Hepatocyte (in vitro differentiated cells): ENCODE measurements at regions not wholly inside any gene's neighbourhood (a gene's known extent, or its start where the extent isn't known, plus 50 kb on each side); places are given as distances from the start of the nearest gene placed in this dataset.
A peak's percentile ranks its signal among the peaks of the same experiment; 100 is the strongest.

Source experiments
- DNase-seq: peaks from one replicate; pipeline ENCODE4 v3.0.0-alpha.2; 2016; ENCODE audit warnings: low spot score
- H2AFZ ChIP-seq: fragments of 200-600 bp; sonication (generic); 2 replicates; pipeline ENCODE4 v1.6.0; 2016; ENCODE audit warnings: antibody characterized with exemption, mild to moderate bottlenecking
- H3K27ac ChIP-seq: fragments of 200-600 bp; sonication (generic); 2 replicates; pipeline ENCODE4 v1.5.1; 2016; ENCODE audit warnings: mild to moderate bottlenecking
- H3K27me3 ChIP-seq: fragments of 200-600 bp; sonication (generic); 2 replicates; pipeline ENCODE4 v1.6.1; 2016
- H3K36me3 ChIP-seq: fragments of 200-600 bp; sonication (generic); replicated peaks from 2 replicates; pipeline ENCODE4 v1.5.1; 2016; ENCODE audit warnings: low read depth; ENCODE audit not compliant: insufficient read depth
- H3K4me1 ChIP-seq: fragments of 200-600 bp; sonication (generic); 2 replicates; pipeline ENCODE4 v1.5.1; 2016; ENCODE audit warnings: mild to moderate bottlenecking, moderate library complexity; ENCODE audit not compliant: insufficient read depth
- H3K4me2 ChIP-seq: fragments of 200-600 bp; sonication (generic); 2 replicates; pipeline ENCODE4 v1.6.0; 2016
- H3K4me3 ChIP-seq: fragments of 200-600 bp; sonication (generic); 2 replicates; pipeline ENCODE4 v1.5.1; 2016; ENCODE audit warnings: mild to moderate bottlenecking
- H3K79me2 ChIP-seq: fragments of 200-600 bp; sonication (generic); 2 replicates; pipeline ENCODE4 v1.6.0; 2017; ENCODE audit warnings: mild to moderate bottlenecking
- H3K9me2 ChIP-seq: fragments of 200-600 bp; sonication (generic); replicated peaks from 2 replicates; pipeline ENCODE4 v1.6.0; 2017; ENCODE audit warnings: mild to moderate bottlenecking; ENCODE audit not compliant: insufficient read depth
- H3K9me3 ChIP-seq: fragments of 200-600 bp; sonication (generic); 2 replicates; pipeline ENCODE4 v1.5.1; 2016; ENCODE audit warnings: low read depth, mild to moderate bottlenecking
- H4K20me1 ChIP-seq: fragments of 200-600 bp; sonication (generic); 2 replicates; pipeline ENCODE4 v1.6.0; 2016; ENCODE audit warnings: mild to moderate bottlenecking; ENCODE audit not compliant: insufficient read depth, poor library complexity, severe bottlenecking
- EZH2 ChIP-seq: fragments of 200-600 bp; sonication (generic); IDR thresholded peaks from 2 replicates; pipeline ENCODE4 v1.6.1; 2016; ENCODE audit warnings: antibody characterized with exemption, mild to moderate bottlenecking, borderline replicate concordance
- EZH2phosphoT487 ChIP-seq: fragments of 200-600 bp; sonication (generic); IDR thresholded peaks from one replicate; pipeline ENCODE4 v1.6.1; 2018; ENCODE audit warnings: antibody characterized with exemption, mild to moderate bottlenecking, low read depth, moderate library complexity; ENCODE audit not compliant: unreplicated experiment, severe bottlenecking
- WGBS: methylation state at CpG from one replicate; pipeline ENCODE4 v1.1.6; 2016; ENCODE audit warnings: low lambda C conversion rate; ENCODE audit errors: missing lambda C conversion rate; 5-methylcytosine and 5-hydroxymethylcytosine counted together
- TF ChIP-seq, protein P1 (sequence below): fragments of 200-600 bp; sonication (generic); IDR thresholded peaks from 2 replicates; pipeline ENCODE4 v1.5.1; 2016; ENCODE audit warnings: antibody characterized with exemption, mild to moderate bottlenecking; ENCODE audit not compliant: poor library complexity

DNA sequence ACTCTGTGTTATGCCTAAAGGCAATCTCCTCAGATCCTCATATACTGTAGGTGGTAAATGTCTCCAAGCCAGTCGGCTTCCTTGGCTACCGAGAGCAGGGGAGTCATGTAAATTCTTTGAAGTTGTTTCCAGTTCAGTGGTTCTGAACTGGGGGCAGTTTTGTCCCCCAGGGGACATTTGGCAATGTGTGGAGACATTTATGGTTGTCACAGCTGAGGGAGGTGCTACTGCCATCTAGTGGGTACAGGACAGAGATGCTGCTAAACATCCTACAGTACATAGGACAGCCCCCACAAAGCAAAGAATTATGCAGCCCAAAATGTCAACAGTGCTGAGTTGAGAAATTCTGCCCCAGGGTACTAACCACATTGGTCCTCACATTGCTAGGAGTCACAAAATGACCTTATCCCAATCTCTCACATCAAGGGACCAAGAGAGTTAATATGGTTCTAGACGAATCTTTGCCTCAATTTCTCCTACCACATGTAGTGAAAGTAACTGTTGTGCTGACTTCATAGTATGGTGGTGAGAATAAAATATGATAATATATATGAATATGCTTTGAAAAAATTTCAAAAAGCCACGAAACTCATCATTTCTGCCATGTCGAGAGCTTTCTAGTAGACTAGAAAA, 104.4 kb upstream of the ARHGAP24 start:
- Histone ChIP-seq H2AFZ (no peak overlapping the region), H3K36me3 (no peaks in the 10 kb centered on the region), H3K4me1 (no peaks in the 10 kb centered on the region), H3K4me3 (no peak overlapping the region), H4K20me1 (no peaks in the 10 kb centered on the region), H3K9me3 (no peaks in the 10 kb centered on the region), H3K9me2 (no peaks in the 10 kb centered on the region), H3K27me3 (no peaks in the 10 kb centered on the region), H3K4me2 (no peak overlapping the region), H3K79me2 (no peaks in the 10 kb centered on the region), H3K27ac (no peak overlapping the region)
- peak; percentile 58 for DNase-seq
- 59% methylated on average over 5 of the region's 5 CpGs for WGBS
- no peak for TF ChIP-seq EZH2
- TF ChIP-seq, protein P1, sequence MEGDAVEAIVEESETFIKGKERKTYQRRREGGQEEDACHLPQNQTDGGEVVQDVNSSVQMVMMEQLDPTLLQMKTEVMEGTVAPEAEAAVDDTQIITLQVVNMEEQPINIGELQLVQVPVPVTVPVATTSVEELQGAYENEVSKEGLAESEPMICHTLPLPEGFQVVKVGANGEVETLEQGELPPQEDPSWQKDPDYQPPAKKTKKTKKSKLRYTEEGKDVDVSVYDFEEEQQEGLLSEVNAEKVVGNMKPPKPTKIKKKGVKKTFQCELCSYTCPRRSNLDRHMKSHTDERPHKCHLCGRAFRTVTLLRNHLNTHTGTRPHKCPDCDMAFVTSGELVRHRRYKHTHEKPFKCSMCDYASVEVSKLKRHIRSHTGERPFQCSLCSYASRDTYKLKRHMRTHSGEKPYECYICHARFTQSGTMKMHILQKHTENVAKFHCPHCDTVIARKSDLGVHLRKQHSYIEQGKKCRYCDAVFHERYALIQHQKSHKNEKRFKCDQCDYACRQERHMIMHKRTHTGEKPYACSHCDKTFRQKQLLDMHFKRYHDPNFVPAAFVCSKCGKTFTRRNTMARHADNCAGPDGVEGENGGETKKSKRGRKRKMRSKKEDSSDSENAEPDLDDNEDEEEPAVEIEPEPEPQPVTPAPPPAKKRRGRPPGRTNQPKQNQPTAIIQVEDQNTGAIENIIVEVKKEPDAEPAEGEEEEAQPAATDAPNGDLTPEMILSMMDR = peak; percentile 62

DNA sequence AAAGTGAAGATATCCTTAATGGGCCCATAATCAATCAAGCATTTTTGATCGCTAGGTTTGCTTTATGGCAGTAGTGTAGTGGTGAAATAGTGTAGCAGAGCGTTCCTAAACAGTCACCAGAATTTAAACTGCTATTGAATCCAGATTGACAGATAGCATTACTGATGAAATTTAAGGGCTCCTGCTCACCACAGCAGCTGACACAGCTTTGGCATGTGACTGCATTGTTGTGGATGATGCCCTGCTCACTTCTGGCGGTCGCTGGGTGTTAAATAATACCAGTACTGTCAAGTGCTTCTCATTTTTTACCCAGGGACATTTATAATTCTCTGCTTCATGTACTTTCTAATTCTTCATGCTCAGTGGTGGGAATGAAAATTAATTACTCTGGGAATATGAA, 102.0 kb upstream of the ARHGAP24 start:
- no peak overlapping the region for H3K4me3 ChIP-seq
- TF ChIP-seq EZH2phosphoT487 = no peak
- TF ChIP-seq EZH2 = no peak
- TF ChIP-seq, protein P1 = no peak
- WGBS = 91% methylated on average over 4 of the region's 4 CpGs
- H3K36me3 ChIP-seq = no peaks in the 10 kb centered on the region
- H2AFZ ChIP-seq = no peak overlapping the region
- DNase-seq = no peak
- H3K9me3 ChIP-seq = no peaks in the 10 kb centered on the region
- H3K27me3 ChIP-seq = no peaks in the 10 kb centered on the region
- no peaks in the 10 kb centered on the region for H3K79me2 ChIP-seq
- H3K27ac ChIP-seq = no peak overlapping the region
- no peaks in the 10 kb centered on the region for H3K9me2 ChIP-seq
- no peak overlapping the region for H3K4me2 ChIP-seq
- H3K4me1 ChIP-seq = no peaks in the 10 kb centered on the region
- no peaks in the 10 kb centered on the region for H4K20me1 ChIP-seq

DNA sequence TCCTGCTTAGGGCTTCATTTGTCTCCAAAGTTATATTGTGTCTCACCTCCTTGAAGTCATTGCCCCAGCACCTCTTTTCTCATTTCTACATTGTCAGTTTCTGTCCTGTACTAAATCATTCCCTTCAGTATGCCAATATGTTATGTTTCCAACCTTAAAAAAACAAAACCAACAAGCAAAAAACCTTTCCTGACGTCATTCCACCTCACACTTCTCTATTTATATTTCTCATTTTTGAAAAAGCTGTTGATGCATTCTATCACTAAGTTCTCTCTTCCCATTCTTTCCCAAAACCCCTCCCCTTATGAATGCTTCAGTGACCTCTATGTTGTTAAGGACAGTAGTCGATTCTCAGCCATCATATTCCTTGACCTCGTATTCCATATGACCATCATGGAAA, 98.7 kb upstream of the ARHGAP24 start:
- H3K4me3 ChIP-seq = no peak overlapping the region
- no peaks in the 10 kb centered on the region for H3K9me3 ChIP-seq
- H3K36me3 ChIP-seq = no peaks in the 10 kb centered on the region
- H3K9me2 ChIP-seq = no peaks in the 10 kb centered on the region
- no peaks in the 10 kb centered on the region for H4K20me1 ChIP-seq
- H3K27me3 ChIP-seq = no peaks in the 10 kb centered on the region
- no peak overlapping the region for H3K27ac ChIP-seq
- H3K79me2 ChIP-seq = no peaks in the 10 kb centered on the region
- no peaks in the 10 kb centered on the region for H3K4me1 ChIP-seq
- no peak for DNase-seq
- TF ChIP-seq EZH2phosphoT487 = no peak
- no peak for TF ChIP-seq EZH2
- TF ChIP-seq, protein P1 = no peak
- 85% methylated on average over 3 of the region's 3 CpGs for WGBS
- no peak overlapping the region for H2AFZ ChIP-seq
- no peak overlapping the region for H3K4me2 ChIP-seq

DNA sequence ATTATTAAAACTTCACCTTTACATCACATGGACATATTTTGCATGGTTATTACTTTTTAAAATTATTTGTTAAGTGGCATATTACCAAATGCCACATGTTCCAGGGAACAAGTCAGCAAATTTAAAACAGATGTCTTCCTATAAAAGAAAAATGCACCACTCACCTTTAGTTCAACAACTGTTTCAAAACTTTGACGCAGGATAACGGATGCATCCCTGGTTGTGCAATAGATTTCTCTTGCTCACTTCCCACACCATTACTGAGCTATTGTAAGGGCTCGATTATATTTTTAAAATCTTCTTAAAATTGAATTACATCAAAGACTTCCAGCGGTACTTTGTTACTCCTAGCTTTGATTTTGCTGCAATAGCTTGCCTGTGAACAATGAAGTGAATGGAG, 93.0 kb upstream of the ARHGAP24 start:
- Histone ChIP-seq H3K4me3 (no peak overlapping the region), H3K27ac (no peak overlapping the region), H3K79me2 (no peaks in the 10 kb centered on the region), H3K4me2 (no peak overlapping the region), H3K36me3 (no peaks in the 10 kb centered on the region), H3K27me3 (no peaks in the 10 kb centered on the region), H3K4me1 (no peaks in the 10 kb centered on the region), H2AFZ (no peak overlapping the region), H4K20me1 (no peaks in the 10 kb centered on the region), H3K9me3 (no peaks in the 10 kb centered on the region), H3K9me2 (no peaks in the 10 kb centered on the region)
- no peak for TF ChIP-seq EZH2
- TF ChIP-seq EZH2phosphoT487 = no peak
- TF ChIP-seq, protein P1 = no peak
- no peak for DNase-seq
- WGBS = 76% methylated on average over 4 of the region's 4 CpGs
